Retina (tissue), 1 donor: ENCODE measurements at regions not wholly inside any gene's neighbourhood (a gene's known extent, or its start where the extent isn't known, plus 50 kb on each side); places are given as distances from the start of the nearest gene placed in this dataset.

ENCODE experiments used
- DNase-seq: peaks from one replicate; pipeline ENCODE4 v3.0.0-alpha.2; 2016

DNA sequence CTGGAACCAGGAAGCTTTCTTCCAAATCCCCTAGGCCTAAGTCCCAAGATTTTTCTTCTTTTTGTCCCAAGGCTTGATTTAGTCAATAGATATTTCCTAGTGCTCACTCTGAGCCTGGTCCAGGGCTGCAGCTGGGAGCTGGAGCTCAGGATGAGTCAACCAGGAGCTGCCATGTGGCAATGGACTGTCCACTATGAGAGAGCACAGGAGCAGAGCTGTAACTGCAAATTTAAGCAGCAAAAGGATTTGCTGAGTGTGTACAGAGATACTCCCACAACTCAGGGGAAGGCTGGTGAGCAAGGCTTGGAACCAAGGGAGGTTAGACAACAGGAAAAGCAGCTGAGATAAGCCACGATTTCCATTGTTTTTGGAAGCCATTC, 92.1 kb upstream of the CXCL12 start:
- no peak for DNase-seq

DNA sequence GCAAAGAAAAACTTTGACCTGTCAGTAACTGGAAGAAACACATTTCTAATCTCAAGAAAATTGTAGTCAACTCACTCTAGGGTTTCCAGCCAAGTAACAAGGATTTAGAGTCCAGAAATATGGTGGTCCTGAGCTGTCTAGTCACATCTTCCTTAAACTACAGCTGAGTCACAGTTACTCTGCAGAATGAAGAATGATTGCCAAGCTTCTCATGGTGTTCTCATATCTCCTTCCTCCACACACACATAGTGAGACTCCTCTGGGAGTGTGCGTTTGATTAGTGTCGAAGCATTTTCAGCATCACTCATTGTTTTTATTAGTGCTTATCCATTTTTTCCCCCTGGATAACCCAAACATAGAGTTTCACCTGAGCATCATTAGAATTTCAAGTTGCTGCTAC, 93.1 kb upstream of the CXCL12 start:
- no peak for DNase-seq

DNA sequence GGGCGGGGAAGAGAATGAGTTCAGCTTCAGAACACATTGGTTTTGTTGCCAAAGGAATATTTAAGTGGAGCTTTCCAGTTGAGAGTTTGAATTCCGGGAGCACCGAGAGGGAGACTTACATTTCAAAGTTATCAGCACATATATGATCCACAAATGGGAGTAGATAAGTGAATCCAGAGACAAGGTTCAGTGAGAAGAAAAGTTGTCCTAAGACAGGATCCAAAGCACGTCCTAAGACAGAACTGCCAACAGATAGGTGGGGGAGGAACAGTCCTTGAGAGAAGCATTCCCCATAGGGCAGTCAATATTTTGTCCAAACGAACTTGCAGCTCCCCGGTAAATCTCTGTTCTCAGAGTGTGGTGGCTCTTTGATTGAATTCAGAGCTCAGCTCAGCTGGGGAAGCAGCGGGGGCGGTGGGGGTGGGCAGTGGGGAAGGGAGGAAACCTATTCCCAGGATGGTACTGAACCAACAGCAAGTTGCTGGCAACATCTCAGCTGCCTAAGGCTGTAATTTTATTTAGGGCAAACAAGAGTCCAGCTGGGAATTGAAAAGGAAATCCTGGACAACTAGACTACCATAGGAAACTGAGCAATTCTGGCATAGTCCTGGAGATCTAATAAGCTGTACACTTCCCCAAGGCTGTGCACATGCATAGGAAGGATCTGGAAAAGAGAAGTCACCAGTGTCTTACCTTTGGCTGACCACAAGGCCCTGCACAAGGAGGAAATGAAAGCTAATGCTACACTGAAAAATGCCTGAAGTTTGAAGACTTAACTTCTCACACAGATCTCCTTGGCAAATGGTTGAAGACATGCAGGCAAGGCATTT, 94.2 kb upstream of the CXCL12 start:
- no peak for DNase-seq

DNA sequence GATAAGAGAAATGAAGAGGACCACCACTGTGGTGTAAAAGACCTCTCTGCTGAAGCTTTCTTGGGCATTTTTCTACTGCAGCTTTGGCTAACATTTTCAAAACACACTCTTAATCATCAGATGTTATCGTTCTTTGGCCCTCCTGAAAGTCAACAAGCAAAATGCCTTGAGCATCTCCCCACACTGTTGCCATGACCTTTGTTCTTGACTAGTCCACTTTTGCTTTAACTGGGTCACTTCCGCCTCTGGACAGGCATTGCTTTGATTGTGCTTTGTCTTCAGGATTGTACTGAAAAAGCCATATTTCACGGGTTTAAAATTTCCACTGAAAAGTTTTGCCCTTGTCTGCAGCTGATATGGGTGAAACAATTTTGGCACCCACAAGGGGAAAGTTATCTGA, 107.8 kb upstream of the CXCL12 start:
- no peak for DNase-seq

DNA sequence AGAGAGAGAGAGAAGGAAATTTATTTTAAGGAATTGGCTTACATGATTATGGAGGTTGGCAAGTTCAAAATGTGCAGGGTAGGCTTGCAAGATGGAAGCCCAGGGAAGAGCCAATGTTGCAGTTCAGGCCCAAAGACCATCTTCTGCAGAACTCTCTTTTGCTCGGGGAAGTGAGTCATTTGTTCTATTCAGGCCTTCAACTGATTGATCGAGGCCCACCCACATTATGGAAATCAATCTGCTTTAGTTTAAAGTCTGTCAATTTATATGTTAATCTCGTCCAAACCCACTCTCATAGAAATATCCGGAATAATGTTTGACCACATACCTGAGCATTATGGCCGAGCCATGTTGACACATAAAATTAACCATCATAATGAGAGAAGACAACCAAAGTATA, 113.3 kb upstream of the CXCL12 start:
- DNase-seq = no peak

DNA sequence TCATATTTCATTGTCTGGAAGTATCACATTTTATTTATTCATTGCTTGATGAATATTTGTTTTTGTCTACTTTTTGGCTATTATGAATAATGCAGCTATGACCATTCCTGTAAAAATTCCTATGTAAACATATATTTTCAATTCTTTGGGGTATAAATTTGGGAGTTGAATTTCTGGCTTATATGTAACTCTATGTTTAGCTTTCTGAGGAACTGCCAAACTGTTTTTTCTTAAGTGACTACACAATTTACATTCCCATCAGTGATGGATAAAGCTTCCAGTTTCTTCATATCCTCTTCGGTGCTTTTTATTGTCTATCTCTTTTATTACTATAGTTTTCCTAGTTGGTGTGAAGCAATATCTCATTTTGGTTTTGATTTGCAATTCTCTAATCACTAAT, 115.6 kb upstream of the CXCL12 start:
- DNase-seq = no peak

DNA sequence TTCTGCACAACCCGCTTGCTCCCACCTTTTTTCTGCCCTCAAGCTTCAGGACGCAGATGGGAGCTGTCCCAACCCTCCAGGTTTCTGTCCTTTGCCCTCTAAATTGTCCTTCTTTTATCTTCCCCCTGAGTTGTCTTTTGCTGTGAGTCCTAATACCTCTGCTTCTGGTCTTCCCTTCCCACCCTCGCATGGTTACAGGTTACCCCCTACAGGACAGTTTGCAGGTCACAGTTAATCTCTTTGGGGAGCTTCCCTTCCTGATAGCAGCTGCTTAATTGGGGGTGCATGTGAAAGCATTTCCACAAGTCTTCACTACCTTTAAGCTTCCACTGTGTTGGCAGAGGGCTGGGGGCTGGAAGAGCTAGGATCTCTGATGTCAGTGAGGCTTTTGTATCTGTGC, 121.5 kb upstream of the CXCL12 start:
- DNase-seq = no peak

DNA sequence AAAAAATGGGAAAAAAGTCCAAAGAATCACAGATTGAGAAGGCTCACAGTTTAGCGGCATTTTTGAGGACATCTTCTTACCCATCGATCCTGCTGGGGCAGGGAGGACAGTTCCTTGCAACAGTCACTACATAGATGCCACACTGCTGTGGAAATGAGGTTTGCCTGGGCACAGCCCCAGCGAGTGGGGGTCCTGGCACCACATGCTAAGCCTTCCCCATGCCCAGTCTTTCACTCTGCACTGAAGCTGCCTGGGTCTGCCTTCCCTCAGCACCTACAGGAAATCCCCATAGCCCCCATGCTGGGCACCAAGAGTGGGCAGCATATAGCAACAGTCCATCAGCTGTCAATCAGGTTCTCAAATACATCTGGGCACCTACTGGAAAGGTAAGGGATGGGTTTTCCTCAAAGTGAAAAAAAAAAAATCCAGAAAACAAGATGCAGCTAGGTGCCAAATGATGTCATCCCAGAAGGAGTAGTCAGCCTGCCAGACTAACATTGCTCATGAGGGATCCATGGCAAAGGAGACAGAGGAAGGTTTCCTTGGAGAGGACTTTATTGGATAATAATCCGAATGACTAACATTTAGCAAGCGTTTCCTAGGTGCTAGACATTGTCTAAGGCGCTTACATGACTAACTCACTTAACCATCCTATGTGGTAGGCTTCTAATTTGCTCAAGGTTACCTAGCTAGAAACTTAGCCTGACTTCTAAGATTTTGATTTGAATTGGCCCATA, 125.7 kb upstream of the CXCL12 start:
- no peak for DNase-seq

DNA sequence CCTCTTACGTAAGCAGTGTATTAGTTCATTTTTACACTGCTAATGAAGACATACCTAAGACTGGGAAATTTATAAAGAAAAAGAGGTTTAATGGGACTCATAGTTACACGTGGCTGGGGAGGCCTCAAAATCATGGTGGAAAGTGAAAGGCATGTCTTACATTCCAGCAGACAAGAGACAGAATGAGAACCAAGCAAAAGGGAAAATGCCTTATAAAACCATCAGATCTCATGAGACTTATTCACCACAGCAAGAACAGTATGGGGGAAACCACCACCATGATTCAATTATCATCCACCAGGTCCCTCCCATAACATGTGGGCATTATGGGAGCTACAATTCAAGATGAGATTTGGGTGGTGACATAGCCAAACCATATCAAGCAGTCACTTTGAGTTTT, 126.3 kb upstream of the CXCL12 start:
- no peak for DNase-seq

DNA sequence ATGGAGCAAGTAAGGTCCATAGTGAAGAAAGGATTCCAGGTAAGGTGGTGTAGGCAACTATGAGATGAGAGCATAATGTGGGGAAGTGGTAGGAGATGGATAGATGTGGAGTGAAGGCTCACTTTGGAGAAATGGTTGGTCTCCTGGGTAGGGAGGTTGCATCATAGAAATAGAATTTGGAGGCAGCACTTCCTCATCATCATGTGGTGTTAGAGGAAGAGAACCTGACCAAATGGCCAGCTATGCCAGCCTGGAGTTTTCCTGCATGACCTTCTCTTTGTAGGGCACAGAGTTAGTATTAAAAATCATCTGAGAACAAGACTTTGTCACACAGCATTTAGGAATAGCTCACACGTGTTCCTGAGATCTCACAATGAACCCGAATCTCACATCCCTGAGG, 126.7 kb upstream of the CXCL12 start:
- no peak for DNase-seq

DNA sequence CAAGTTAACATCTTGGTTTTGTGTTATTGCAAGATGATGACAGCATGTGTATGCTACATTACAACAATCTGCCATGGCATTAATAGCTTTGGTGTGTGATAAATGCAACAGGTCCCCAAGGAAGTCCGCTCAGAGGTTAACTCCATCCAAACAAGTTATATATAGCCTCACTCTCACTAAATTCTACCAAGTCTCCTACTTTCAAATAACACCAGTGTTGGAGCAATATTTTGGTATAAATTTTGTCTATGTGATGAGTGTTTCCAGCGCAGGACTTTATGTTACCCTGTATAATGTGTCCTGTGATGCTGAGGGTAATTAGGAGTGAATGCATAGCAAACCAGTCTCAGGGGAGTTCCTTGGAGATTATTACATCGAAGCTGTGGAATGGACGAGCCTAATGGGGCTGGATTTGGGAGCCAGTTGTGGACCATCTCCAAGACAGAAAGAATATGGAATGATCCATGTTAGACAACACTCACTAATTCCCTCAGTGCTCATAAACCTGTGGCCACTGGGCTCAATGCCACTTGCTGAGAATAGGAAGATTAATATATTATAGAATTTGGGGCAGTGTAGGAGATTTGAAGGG, 127.6 kb upstream of the CXCL12 start:
- no peak for DNase-seq

DNA sequence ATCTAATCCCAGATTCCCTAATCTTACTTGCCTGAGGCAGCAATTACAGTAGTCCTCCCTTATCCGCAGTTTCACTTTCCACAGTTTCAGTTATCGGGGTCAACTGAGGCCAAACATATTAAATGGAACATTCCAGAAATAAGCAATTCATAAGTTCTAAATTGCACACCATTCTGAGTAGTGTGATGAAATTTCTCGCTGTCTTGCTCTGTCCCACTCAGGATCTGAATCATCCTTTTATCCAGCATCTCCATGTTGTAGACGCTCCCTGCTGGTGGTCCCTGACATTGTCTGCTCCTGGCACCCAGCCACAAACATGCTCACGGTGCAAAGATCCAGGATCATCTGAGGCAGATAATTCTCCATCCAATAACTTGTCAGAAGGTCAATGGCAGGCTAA, 128.7 kb upstream of the CXCL12 start:
- DNase-seq = no peak

DNA sequence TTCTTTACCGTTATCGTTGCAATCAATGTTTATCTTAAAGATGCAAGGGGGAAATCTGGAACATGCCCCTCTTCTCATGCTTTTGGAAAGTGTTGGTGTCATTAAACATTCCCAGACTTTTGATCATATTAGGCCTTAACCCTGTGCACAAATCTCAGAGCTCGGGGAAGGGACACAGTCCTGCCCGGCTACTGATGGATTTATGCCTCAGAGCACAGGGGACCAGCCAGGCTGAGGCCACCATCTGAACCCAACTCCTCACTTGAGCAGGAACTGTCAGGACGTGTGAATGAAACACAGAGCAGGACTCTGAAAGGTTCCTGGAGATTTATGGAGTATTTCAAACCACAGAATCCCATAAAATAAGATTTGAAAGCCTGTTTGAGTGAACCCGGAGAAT, 132.0 kb upstream of the CXCL12 start:
- DNase-seq = no peak

DNA sequence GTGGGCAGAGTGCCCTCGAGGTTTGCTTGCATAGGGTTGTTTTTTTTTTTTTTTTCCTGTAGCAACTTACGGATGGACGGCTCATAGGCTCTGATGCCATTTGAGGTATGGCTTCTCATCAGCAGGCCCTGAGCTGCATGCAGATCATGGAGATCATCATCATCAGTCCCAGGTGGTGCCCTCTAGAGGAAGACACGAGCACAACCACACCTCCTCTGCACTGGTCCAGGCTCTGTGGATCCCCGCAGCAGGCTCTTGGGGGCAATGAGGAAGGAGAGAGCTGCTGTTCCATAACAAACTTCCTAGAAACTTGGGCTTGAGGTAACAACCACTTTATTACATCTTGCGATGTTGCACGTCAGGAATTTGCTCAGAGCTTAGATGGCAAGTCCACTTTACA, 132.7 kb upstream of the CXCL12 start:
- no peak for DNase-seq

DNA sequence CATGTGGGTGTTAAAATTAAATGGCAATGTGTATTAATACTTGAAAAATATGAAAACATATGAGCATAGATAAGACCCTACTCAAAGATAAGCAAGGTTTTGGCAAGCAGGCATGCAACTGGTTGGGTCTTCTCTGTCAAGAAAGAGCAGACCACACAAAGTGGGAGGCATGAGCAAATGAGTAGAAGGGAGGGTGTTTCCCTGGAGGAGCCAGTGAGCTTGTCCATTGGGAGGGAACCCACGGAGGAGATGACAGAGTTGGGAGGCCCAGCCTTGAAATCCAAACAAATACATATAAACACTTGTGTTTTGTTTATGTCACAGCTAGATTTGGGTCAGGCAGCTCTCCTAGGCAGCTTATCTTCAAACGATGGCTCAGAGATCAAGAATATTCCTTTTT, 134.5 kb upstream of the CXCL12 start:
- DNase-seq = no peak

DNA sequence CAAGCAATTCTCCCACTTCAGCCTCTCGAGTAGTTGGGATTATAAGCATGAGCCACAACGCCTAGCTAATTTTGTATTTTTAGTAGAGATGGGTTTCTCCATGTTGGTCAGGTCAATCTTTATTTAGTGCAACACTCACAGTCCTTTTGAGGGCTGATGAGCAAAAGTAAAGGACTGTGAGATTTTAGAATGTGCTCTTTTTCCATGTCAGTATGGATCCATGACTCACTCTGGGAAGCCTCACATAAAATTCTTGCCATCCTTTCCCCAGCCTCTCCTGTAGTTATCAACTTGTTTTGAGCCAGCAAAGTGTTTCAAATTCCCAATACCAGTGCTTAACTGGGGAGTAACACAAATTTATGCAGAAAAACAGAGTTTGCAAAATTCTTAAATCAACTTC, 135.8 kb upstream of the CXCL12 start:
- DNase-seq = no peak

DNA sequence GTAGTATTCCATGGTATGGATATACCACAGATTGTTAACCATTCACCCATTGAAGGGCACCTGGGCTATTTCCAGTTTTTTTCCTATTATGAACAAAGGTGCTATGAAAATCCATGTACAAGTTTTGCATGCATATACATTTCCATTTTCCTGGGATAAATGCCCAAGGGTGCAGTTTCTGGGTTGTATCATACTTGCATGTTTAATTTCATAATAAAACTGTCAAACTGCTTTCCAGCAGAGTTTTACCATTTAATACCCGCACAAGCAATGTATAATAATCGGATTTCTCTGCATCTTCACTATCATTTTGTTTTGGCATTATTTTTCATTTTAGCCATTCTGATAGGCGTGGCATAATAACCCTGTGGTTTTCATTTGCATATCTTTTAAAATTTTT, 154.3 kb upstream of the CXCL12 start:
- no peak for DNase-seq

DNA sequence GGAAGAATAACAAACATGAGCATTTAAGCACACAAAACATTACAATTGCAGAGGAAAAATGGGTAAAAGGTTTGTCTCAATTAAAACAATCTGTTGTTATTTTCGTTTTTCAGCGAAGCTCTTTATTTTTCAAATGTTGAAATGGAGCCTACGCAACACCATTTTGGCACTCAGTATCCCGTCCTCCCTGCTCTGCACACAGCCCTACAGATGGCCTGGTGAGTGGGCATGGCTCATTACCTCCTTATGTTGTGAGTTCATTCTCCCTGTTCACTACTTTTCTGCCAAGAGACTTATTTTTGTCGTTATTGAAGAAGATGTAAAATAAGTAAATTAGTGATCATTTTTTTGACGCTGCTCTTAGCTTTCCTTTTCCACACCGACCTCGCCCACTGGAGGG, 167.8 kb upstream of the CXCL12 start:
- no peak for DNase-seq

DNA sequence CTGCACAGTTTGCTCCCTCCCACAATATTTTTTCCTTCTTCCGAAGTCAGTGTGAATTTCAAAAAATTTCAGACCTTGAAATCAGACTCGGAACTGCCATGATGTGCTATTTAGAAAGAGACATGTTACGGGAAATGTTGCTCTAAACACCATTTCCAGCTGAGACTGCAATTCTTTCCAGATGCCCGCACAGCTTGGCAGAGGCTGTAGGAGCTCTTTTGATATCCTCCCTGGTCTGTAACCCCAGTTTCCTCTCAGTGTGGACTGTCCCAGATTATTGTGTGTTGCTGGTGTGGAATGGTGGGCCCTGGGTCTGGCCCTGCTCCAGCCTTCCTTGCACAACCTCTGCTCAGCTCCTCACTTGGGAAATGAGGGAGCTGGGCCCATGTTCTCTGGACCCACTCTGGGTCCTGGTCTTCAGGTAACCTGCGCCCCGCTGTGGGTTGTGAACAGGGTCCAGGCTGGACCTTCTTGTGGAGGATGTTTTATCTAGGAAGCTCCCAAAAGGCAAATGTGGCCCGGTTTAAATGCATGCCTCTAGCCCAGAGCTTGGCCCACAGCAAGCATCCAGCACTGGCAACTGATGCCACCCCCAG, 172.8 kb upstream of the CXCL12 start:
- DNase-seq = no peak

DNA sequence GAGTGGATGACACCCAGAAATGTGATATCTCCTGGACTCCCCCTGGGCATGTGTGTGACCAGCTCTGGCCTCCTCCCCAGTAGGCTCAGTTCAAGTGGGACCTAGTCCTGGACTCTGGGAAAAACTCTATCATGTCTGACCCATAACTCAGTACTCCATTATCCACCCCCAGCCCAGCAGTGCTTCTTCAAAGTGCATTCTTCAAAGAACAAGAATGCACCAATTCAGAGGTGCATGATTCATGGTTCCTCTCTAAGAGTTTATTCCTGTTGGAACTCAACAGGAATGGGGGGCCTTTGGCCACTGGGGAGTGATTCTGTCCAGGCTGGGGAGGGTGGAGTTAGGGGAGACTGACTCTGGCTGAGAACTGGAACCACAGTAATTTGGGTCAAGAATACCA, 173.6 kb upstream of the CXCL12 start:
- DNase-seq = no peak

DNA sequence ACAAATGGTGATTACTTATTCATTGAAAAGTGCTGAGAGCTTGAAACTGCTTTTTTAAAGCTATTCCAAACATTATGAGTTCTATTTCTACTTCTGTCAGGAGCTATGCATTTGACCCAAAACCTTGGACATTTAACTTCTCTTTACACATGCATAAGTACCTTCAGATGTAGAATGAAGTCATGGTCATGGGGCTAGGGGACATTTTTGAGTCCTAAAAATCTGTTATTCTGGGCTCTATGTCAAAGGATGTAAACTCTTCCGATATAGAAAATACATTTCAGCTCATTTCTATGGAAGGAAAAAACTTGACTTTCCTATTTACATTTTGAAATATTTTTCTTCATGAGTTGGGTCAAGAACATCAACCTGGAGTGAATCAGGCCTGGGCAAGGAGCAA, 179.5 kb upstream of the CXCL12 start:
- DNase-seq = no peak

DNA sequence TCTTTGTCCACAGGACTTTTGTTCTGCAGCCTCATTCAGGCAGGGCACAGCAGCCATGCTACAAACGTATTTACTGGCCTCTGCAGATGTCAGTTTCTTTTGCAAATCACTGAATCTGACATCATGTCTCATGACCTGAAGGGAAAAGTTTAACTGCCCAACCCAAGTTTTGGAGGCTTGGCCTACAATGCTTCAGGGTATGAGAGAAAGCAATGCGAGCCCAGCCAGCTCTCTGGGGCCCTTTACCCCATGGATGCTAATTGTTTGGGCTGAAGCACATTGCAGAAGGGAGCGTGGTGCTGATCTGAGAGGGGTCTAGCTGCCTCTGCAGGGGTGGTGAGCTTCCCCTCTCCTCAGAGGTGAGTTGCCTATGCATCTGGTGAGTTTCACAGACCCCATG, 179.9 kb upstream of the CXCL12 start:
- DNase-seq = no peak

DNA sequence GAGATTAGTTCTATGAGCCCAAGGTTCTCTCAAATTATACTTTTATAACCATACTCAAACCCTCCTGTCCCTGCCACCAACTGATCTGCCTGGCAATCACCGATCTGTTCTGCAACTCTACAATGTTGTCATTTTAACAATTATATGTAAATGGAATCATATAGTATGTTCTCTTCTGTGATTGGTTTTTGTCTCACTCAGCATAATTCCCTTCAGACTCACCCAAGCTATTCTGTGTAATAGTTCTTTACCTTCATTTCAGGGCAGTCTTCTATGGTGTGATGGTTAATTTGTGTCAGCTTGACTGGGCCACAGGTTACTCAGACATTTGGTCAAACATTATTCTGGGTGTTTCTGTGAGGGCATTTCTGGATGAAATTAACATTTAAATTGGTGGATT, 181.9 kb upstream of the CXCL12 start:
- no peak for DNase-seq

DNA sequence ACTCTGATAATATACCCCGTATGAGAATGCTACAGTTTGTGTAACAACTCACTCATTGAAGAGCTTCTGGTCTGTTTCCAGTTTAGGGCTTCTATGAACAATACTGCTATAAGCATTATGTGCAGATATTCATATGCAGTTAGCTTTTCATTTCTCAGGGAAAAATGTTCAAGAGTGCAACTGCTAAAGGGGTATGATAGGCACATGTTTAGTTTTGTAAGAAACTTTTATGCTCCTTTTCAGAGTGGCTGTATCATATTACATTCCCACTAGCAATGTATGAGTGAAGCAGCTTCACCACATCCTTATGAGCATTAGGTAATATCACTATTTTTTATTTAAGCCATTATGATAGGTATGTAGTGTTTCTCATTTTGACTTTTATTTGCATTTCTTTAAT, 182.6 kb upstream of the CXCL12 start:
- no peak for DNase-seq
